PFSK-1 (cell line): ENCODE measurements at regions not wholly inside any gene's neighbourhood (a gene's known extent, or its start where the extent isn't known, plus 50 kb on each side); places are given as distances from the start of the nearest gene placed in this dataset.

Experiments
- POLR2AphosphoS5 ChIP-seq: IDR thresholded peaks from 2 replicates; pipeline ENCODE4 v1.6.1; 2012; ENCODE audit warnings: low read depth, mild to moderate bottlenecking, control low read depth, low read length, moderate library complexity
- SIN3A ChIP-seq: IDR thresholded peaks from 2 replicates; pipeline ENCODE4 v1.6.1; 2012; ENCODE audit warnings: mild to moderate bottlenecking, low read length, moderate library complexity, borderline replicate concordance; ENCODE audit not compliant: insufficient read depth
- TAF1 ChIP-seq: IDR thresholded peaks from 2 replicates; pipeline ENCODE4 v1.6.1; 2012; ENCODE audit warnings: low read length, control low read depth, borderline replicate concordance; ENCODE audit not compliant: insufficient read depth
- TF ChIP-seq, protein P1 (sequence below), 2 experiments: IDR thresholded peaks; 2 replicates each; pipeline versions ENCODE4 v1.6.1 to v1.8.0; 2011 to 2012; ENCODE audit warnings: low read depth in 2 of 2, low read length in 2 of 2, control low read depth in 1 of 2, inconsistent platforms in 1 of 2, mild to moderate bottlenecking in 1 of 2, moderate library complexity in 1 of 2; ENCODE audit not compliant: insufficient read depth in 1 of 2

DNA sequence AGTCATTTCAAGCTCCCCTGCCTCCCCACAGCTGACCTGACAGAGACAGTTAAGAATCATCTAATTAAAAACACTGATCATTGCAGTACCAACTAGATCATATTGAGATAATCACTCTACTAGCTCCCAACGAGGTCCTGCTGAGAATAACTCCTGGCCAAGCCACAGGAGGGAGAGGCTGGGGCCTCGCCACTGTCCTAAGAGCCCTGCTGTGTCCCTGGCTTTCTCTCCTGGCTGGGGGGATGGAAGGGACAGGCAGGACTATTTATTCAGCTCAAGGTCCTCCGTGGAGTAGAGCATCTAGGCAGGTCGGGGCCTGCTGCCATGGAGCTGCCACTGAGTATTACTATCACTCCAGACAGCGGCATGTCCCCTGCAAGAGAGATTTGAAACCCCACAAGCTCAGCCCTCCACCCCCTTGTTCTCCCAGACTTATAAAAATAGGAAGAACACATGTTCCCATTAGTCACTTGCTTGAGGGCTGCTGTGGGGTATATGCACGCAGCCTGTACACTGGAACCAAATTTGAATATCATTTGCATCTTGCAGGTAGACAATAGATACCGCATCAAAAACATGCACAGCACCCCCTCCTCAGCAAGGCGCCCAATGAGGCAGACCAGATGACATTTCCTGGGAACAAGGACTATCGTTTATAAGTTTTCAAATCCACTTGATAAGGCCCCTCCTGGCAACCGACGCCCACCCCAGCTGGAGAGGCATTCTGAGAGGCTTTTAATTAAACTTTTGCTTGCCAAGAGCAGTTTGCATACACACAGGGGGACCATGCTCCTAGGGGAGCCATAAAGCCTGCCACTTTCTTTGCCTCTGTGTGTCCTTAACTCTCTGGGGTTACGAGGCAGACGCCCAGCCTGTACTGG is 385.2 kb upstream of the ZFHX3 start:
- no peak for TF ChIP-seq POLR2AphosphoS5
- TF ChIP-seq SIN3A: no peak
- TF ChIP-seq, protein P1, sequence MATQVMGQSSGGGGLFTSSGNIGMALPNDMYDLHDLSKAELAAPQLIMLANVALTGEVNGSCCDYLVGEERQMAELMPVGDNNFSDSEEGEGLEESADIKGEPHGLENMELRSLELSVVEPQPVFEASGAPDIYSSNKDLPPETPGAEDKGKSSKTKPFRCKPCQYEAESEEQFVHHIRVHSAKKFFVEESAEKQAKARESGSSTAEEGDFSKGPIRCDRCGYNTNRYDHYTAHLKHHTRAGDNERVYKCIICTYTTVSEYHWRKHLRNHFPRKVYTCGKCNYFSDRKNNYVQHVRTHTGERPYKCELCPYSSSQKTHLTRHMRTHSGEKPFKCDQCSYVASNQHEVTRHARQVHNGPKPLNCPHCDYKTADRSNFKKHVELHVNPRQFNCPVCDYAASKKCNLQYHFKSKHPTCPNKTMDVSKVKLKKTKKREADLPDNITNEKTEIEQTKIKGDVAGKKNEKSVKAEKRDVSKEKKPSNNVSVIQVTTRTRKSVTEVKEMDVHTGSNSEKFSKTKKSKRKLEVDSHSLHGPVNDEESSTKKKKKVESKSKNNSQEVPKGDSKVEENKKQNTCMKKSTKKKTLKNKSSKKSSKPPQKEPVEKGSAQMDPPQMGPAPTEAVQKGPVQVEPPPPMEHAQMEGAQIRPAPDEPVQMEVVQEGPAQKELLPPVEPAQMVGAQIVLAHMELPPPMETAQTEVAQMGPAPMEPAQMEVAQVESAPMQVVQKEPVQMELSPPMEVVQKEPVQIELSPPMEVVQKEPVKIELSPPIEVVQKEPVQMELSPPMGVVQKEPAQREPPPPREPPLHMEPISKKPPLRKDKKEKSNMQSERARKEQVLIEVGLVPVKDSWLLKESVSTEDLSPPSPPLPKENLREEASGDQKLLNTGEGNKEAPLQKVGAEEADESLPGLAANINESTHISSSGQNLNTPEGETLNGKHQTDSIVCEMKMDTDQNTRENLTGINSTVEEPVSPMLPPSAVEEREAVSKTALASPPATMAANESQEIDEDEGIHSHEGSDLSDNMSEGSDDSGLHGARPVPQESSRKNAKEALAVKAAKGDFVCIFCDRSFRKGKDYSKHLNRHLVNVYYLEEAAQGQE (IDR thresholded peaks at IDR 0.05; ENCODE audit: insufficient read depth in 1 of 2, low read depth in 2 of 2, low read length in 2 of 2): no peak
- TF ChIP-seq TAF1: no peak
